Prostate gland (tissue), 2 donors: ENCODE measurements at regions not wholly inside any gene's neighbourhood (a gene's known extent, or its start where the extent isn't known, plus 50 kb on each side); places are given as distances from the start of the nearest gene placed in this dataset.

ENCODE experiments used
- DNase-seq: peaks from one replicate; pipeline ENCODE4 v3.0.0-alpha.2; 2019; ENCODE audit warnings: low spot score
- H3K27ac ChIP-seq, 2 donors: fragments of 200-600 bp; sonication (generic); 2 replicates each; pipeline ENCODE4 v1.5.1; 2017 to 2019
- H3K27me3 ChIP-seq: fragments of 200-600 bp; sonication (generic); replicated peaks from 2 replicates; pipeline ENCODE4 v1.5.1; 2019; ENCODE audit not compliant: insufficient read depth
- H3K36me3 ChIP-seq, 2 donors: fragments of 200-600 bp; sonication (generic); 1 replicate in 1 of 2; 2 replicates in 1 of 2; pipeline versions ENCODE4 v1.5.1 to v1.8.1; 2017 to 2019
- H3K4me1 ChIP-seq: fragments of 200-600 bp; sonication (generic); replicated peaks from 2 replicates; pipeline ENCODE4 v1.5.1; 2019
- H3K4me3 ChIP-seq, 2 donors: fragments of 200-600 bp; sonication (generic); 2 replicates each; pipeline ENCODE4 v1.5.1; 2017 to 2019
- H3K9me3 ChIP-seq: fragments of 200-600 bp; sonication (generic); 2 replicates; pipeline ENCODE4 v1.5.1; 2017
- POLR2A ChIP-seq: fragments of 450-650 bp; IDR thresholded peaks from one replicate; pipeline ENCODE4 v1.6.1; 2016; ENCODE audit warnings: antibody characterized with exemption, mild to moderate bottlenecking
- POLR2AphosphoS5 ChIP-seq: sonication (generic); formaldehyde crosslinking; IDR thresholded peaks from one replicate; pipeline ENCODE4 v1.6.1; 2017; ENCODE audit warnings: antibody characterized with exemption
- WGBS: methylation state at CpG from one replicate; pipeline ENCODE4 v1.1.5; 2018; 5-methylcytosine and 5-hydroxymethylcytosine counted together
- intact Hi-C: fragments of 100-400 bp; cut with DNase I; formaldehyde crosslinking; loops from one replicate; pipeline ENCODE4 v1.14.2; 2022
- TF ChIP-seq, protein P1 (sequence below), 4 experiments: fragments of 200-600 bp in 2 of 4; fragments of 450-650 bp in 2 of 4; sonication (generic) in 2 of 4; IDR thresholded peaks; 1 replicate in 3 of 4; 2 replicates in 1 of 4; pipeline ENCODE4 v1.5.1; 2016 to 2019; ENCODE audit warnings: antibody characterized with exemption in 4 of 4, mild to moderate bottlenecking in 2 of 4, moderate library complexity in 2 of 4

DNA sequence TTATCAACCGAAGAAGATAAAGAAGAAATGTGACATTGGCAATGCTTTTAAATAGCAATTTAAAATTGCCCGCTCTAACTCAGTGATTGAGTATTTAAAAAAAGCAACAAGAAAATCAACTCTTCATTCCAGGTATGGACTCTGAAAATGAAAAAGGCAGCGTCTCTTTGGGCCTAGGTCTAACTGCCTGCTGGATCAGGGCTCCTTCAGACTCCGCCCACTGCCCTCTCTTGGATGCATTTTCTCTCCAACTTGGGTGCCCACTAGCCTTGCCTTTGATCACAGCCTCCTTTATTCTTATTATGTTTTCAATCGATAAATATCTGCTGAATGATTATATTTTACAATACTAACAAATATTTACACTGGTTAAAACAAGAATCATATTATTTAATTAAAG is 268.9 kb downstream of the MRPL39 start:
- DNase-seq: no peak
- no peak overlapping the region for H3K4me3 ChIP-seq
- 83% methylated on average over 5 of the region's 5 CpGs for WGBS
- TF ChIP-seq POLR2AphosphoS5: no peak
- TF ChIP-seq, protein P1, sequence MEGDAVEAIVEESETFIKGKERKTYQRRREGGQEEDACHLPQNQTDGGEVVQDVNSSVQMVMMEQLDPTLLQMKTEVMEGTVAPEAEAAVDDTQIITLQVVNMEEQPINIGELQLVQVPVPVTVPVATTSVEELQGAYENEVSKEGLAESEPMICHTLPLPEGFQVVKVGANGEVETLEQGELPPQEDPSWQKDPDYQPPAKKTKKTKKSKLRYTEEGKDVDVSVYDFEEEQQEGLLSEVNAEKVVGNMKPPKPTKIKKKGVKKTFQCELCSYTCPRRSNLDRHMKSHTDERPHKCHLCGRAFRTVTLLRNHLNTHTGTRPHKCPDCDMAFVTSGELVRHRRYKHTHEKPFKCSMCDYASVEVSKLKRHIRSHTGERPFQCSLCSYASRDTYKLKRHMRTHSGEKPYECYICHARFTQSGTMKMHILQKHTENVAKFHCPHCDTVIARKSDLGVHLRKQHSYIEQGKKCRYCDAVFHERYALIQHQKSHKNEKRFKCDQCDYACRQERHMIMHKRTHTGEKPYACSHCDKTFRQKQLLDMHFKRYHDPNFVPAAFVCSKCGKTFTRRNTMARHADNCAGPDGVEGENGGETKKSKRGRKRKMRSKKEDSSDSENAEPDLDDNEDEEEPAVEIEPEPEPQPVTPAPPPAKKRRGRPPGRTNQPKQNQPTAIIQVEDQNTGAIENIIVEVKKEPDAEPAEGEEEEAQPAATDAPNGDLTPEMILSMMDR (IDR thresholded peaks at IDR 0.05): no peak
- TF ChIP-seq POLR2A: no peak
- no peaks in the 10 kb centered on the region for H3K9me3 ChIP-seq
- no peaks in the 10 kb centered on the region for H3K4me1 ChIP-seq
- H3K27ac ChIP-seq: no peak overlapping the region
- H3K36me3 ChIP-seq: no peaks in the 10 kb centered on the region
- intact Hi-C loops: no loop called here
- H3K27me3 ChIP-seq: no peaks in the 10 kb centered on the region

DNA sequence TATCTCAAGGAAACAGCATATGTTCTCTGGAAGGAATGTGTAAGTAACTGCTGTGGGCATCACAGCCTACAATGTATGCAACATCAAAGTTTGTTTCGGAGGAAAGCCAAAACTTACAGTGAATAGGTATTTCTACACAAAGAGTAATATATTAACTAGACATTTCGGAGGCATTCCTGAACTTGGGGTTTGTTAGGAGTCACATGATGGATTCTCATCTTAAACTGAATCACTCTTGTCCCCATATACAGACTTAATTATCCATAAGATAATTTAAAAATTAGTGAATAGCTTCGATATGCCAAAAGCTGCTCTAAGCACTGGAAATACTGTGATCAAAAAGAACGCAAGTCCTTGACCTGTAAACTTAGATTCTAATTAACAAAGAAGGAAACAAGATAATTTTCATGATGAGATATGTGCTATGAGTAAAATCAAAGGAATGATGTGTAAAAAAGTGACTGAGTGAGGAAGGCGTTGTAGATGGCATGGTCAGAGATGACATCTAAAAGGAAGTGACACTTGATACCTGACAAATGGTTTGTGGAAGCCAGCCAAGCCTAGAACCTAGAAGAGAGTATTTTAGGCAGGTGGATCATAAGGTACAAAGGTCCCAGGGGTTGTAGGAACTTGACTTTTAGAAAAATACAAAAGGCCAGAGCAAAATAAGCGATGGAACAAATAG is 273.1 kb downstream of the MRPL39 start:
- H3K27me3 ChIP-seq: no peaks in the 10 kb centered on the region
- intact Hi-C loops: no loop called here

DNA sequence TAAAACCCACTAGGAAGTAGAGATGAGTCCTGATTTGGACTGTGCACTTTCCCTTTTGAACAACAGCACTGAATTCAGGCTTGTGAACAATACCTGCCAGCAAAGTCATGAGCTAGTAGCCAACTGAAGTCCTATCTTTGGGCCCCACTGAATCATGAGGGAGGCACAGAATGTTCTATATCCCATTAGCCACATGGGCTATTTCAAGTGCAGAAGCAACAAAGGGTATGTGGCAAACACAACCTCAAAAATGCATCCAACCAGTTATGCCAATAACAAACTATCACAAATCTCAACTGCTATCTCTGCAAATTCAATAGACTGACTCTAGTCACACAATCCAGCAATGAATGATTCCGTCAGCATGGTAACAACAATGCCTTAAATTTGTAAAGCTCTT is 276.0 kb downstream of the MRPL39 start:
- H3K36me3 ChIP-seq: no peaks in the 10 kb centered on the region
- no peaks in the 10 kb centered on the region for H3K9me3 ChIP-seq
- no peak for DNase-seq
- intact Hi-C loops: no loop called here
- no peaks in the 10 kb centered on the region for H3K27me3 ChIP-seq
- H3K4me1 ChIP-seq: no peaks in the 10 kb centered on the region
- no peak overlapping the region for H3K27ac ChIP-seq
- no peak overlapping the region for H3K4me3 ChIP-seq
- TF ChIP-seq POLR2AphosphoS5: no peak
- 100% methylated on average over 1 of the region's 1 CpG for WGBS

More for the DNA sequence above, 273.1 kb downstream of the MRPL39 start:
- no peak for DNase-seq
- no peak for TF ChIP-seq POLR2AphosphoS5
- TF ChIP-seq, protein P1 (IDR thresholded peaks at IDR 0.05): no peak
- TF ChIP-seq POLR2A: no peak
- WGBS: 86% methylated on average over 6 of the region's 6 CpGs
- no peak overlapping the region for H3K4me3 ChIP-seq
- no peaks in the 10 kb centered on the region for H3K4me1 ChIP-seq
- H3K27ac ChIP-seq: no peak overlapping the region
- H3K9me3 ChIP-seq: no peaks in the 10 kb centered on the region
- H3K36me3 ChIP-seq: no peaks in the 10 kb centered on the region

DNA sequence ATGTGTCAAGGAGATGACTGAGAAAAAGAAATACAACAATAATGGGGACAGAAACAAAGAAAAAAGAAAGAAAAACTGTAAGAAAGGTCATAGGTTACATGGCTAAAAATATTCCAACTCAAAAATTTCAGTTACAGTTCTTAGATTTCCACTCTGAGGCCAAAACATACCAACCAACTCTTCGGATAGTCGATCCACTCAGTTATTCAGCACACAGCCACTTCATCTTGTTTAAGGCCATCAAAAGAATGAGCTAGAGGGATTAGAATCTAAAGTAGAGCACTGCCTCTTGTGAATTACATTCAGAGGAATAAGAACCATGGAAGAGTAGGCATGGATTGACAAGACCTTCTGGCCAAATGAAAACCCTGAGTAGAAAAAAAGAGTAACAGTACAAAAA is 277.0 kb downstream of the MRPL39 start:
- WGBS: 51% methylated on average over 2 of the region's 2 CpGs
- no peak for TF ChIP-seq POLR2A
- TF ChIP-seq POLR2AphosphoS5: no peak
- TF ChIP-seq, protein P1 (IDR thresholded peaks at IDR 0.05): no peak

DNA sequence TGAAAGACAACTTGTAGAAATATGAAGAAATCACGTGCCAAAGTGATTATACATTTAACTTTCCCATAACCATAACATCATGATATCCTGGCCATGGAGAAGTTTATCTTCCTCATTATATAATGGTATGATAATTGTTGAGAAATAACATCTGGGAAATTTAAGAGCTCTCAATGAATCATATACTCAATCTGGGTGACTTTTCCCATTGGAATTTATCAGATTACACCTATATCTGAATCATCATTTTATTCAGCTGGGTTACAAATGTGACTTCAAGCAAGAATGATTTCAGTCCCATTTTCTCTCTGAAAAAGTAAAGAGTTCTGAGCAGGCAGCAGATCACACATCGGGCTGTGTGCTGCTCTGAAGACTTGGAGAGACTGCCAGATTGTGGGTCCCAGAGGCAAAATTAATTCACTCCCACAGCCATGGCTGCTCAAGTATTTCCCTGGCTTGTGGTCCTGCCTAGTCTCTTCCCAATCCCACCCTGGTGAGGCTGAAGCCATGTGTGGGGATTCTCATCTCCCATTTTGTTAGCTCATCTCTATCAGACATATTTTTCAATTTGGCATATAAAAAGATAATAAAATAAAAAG is 278.0 kb downstream of the MRPL39 start:
- Histone ChIP-seq H3K36me3 (no peaks in the 10 kb centered on the region), H3K4me3 (no peak overlapping the region), H3K9me3 (no peaks in the 10 kb centered on the region), H3K27ac (no peak overlapping the region), H3K4me1 (no peaks in the 10 kb centered on the region), H3K27me3 (no peaks in the 10 kb centered on the region)
- intact Hi-C loops: no loop called here
- TF ChIP-seq, protein P1 (IDR thresholded peaks at IDR 0.05): no peak
- TF ChIP-seq POLR2A: no peak
- no peak for TF ChIP-seq POLR2AphosphoS5
- DNase-seq: no peak
- 36% methylated on average over 2 of the region's 2 CpGs for WGBS

More for the DNA sequence above, 277.0 kb downstream of the MRPL39 start:
- no peak overlapping the region for H3K27ac ChIP-seq
- intact Hi-C loops: no loop called here
- no peaks in the 10 kb centered on the region for H3K27me3 ChIP-seq
- H3K4me1 ChIP-seq: no peaks in the 10 kb centered on the region
- no peak overlapping the region for H3K4me3 ChIP-seq
- H3K9me3 ChIP-seq: no peaks in the 10 kb centered on the region
- DNase-seq: no peak
- H3K36me3 ChIP-seq: no peaks in the 10 kb centered on the region
